Hepatocyte (in vitro differentiated cells): ENCODE measurements at regions not wholly inside any gene's neighbourhood (a gene's known extent, or its start where the extent isn't known, plus 50 kb on each side); places are given as distances from the start of the nearest gene placed in this dataset.

ENCODE experiments used
- DNase-seq: peaks from one replicate; pipeline ENCODE4 v3.0.0-alpha.2; 2016; ENCODE audit warnings: low spot score
- H2AFZ ChIP-seq: fragments of 200-600 bp; sonication (generic); 2 replicates; pipeline ENCODE4 v1.6.0; 2016; ENCODE audit warnings: antibody characterized with exemption, mild to moderate bottlenecking
- H3K27ac ChIP-seq: fragments of 200-600 bp; sonication (generic); 2 replicates; pipeline ENCODE4 v1.5.1; 2016; ENCODE audit warnings: mild to moderate bottlenecking
- H3K27me3 ChIP-seq: fragments of 200-600 bp; sonication (generic); 2 replicates; pipeline ENCODE4 v1.6.1; 2016
- H3K36me3 ChIP-seq: fragments of 200-600 bp; sonication (generic); replicated peaks from 2 replicates; pipeline ENCODE4 v1.5.1; 2016; ENCODE audit warnings: low read depth; ENCODE audit not compliant: insufficient read depth
- H3K4me1 ChIP-seq: fragments of 200-600 bp; sonication (generic); 2 replicates; pipeline ENCODE4 v1.5.1; 2016; ENCODE audit warnings: mild to moderate bottlenecking, moderate library complexity; ENCODE audit not compliant: insufficient read depth
- H3K4me2 ChIP-seq: fragments of 200-600 bp; sonication (generic); 2 replicates; pipeline ENCODE4 v1.6.0; 2016
- H3K4me3 ChIP-seq: fragments of 200-600 bp; sonication (generic); 2 replicates; pipeline ENCODE4 v1.5.1; 2016; ENCODE audit warnings: mild to moderate bottlenecking
- H3K79me2 ChIP-seq: fragments of 200-600 bp; sonication (generic); 2 replicates; pipeline ENCODE4 v1.6.0; 2017; ENCODE audit warnings: mild to moderate bottlenecking
- H3K9me2 ChIP-seq: fragments of 200-600 bp; sonication (generic); replicated peaks from 2 replicates; pipeline ENCODE4 v1.6.0; 2017; ENCODE audit warnings: mild to moderate bottlenecking; ENCODE audit not compliant: insufficient read depth
- H3K9me3 ChIP-seq: fragments of 200-600 bp; sonication (generic); 2 replicates; pipeline ENCODE4 v1.5.1; 2016; ENCODE audit warnings: low read depth, mild to moderate bottlenecking
- H4K20me1 ChIP-seq: fragments of 200-600 bp; sonication (generic); 2 replicates; pipeline ENCODE4 v1.6.0; 2016; ENCODE audit warnings: mild to moderate bottlenecking; ENCODE audit not compliant: insufficient read depth, poor library complexity, severe bottlenecking
- EZH2 ChIP-seq: fragments of 200-600 bp; sonication (generic); IDR thresholded peaks from 2 replicates; pipeline ENCODE4 v1.6.1; 2016; ENCODE audit warnings: antibody characterized with exemption, mild to moderate bottlenecking, borderline replicate concordance
- EZH2phosphoT487 ChIP-seq: fragments of 200-600 bp; sonication (generic); IDR thresholded peaks from one replicate; pipeline ENCODE4 v1.6.1; 2018; ENCODE audit warnings: antibody characterized with exemption, mild to moderate bottlenecking, low read depth, moderate library complexity; ENCODE audit not compliant: unreplicated experiment, severe bottlenecking
- WGBS: methylation state at CpG from one replicate; pipeline ENCODE4 v1.1.6; 2016; ENCODE audit warnings: low lambda C conversion rate; ENCODE audit errors: missing lambda C conversion rate; 5-methylcytosine and 5-hydroxymethylcytosine counted together
- TF ChIP-seq, protein P1 (sequence below): fragments of 200-600 bp; sonication (generic); IDR thresholded peaks from 2 replicates; pipeline ENCODE4 v1.5.1; 2016; ENCODE audit warnings: antibody characterized with exemption, mild to moderate bottlenecking; ENCODE audit not compliant: poor library complexity

DNA sequence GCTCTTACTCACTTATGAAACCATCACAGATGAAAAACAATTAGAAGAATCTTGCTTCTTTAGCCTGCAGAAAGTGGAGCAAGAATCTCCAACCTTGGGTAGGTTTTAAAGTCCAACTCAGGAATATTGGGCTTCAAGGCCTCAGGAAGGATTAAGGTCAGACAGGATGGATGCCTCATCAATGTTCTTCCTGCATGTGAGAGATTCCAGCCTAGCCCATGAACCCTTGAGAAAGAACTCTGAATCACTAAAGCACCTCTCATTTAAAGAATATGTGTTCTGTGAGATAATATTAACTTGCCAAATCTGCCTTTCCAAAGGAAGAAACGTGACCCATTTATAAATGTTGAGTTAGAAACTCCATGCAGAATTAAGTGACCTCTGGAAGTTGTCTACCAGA lies 345.2 kb upstream of the CAMK1G start:
- Histone ChIP-seq H3K4me3 (no peak overlapping the region), H3K4me1 (no peaks in the 10 kb centered on the region), H3K79me2 (no peaks in the 10 kb centered on the region), H2AFZ (no peak overlapping the region), H3K36me3 (no peaks in the 10 kb centered on the region), H3K4me2 (no peak overlapping the region), H3K9me3 (no peaks in the 10 kb centered on the region), H3K9me2 (no peaks in the 10 kb centered on the region), H4K20me1 (no peaks in the 10 kb centered on the region), H3K27me3 (no peaks in the 10 kb centered on the region), H3K27ac (no peak overlapping the region)
- TF ChIP-seq EZH2phosphoT487 (no peak), EZH2 (no peak)
- TF ChIP-seq, protein P1, sequence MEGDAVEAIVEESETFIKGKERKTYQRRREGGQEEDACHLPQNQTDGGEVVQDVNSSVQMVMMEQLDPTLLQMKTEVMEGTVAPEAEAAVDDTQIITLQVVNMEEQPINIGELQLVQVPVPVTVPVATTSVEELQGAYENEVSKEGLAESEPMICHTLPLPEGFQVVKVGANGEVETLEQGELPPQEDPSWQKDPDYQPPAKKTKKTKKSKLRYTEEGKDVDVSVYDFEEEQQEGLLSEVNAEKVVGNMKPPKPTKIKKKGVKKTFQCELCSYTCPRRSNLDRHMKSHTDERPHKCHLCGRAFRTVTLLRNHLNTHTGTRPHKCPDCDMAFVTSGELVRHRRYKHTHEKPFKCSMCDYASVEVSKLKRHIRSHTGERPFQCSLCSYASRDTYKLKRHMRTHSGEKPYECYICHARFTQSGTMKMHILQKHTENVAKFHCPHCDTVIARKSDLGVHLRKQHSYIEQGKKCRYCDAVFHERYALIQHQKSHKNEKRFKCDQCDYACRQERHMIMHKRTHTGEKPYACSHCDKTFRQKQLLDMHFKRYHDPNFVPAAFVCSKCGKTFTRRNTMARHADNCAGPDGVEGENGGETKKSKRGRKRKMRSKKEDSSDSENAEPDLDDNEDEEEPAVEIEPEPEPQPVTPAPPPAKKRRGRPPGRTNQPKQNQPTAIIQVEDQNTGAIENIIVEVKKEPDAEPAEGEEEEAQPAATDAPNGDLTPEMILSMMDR, result no peak
- WGBS, result 88% methylated on average over 1 of the region's 1 CpG
- no peak for DNase-seq

DNA sequence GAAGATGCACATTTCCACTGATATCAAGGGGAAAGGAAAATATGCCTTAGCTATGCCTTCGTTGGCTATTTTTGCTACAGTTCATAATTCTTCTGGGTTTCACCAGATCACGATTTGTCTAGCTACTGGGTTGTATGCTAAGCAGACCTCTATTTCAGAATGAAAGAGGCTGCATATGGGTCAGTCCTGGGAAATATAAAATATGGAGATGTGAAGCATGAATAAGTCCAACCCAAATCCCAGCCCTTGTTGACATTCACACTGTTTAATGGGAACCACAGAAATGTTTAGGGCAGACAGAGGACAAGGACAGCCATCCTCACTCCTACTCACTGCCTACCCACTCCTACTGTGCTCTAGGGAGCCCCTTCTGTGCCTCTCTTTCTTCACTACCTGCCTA lies 343.2 kb upstream of the CAMK1G start:
- Histone ChIP-seq H3K4me2 (no peak overlapping the region), H3K27ac (no peak overlapping the region), H4K20me1 (no peaks in the 10 kb centered on the region), H3K9me2 (no peaks in the 10 kb centered on the region), H3K4me1 (no peaks in the 10 kb centered on the region), H3K36me3 (no peaks in the 10 kb centered on the region), H3K27me3 (no peaks in the 10 kb centered on the region), H3K79me2 (no peaks in the 10 kb centered on the region), H3K9me3 (no peaks in the 10 kb centered on the region), H3K4me3 (no peak overlapping the region), H2AFZ (no peak overlapping the region)
- 90% methylated on average over 2 of the region's 2 CpGs for WGBS
- DNase-seq, result no peak
- no peak for TF ChIP-seq EZH2
- no peak for TF ChIP-seq EZH2phosphoT487
- TF ChIP-seq, protein P1, result no peak

DNA sequence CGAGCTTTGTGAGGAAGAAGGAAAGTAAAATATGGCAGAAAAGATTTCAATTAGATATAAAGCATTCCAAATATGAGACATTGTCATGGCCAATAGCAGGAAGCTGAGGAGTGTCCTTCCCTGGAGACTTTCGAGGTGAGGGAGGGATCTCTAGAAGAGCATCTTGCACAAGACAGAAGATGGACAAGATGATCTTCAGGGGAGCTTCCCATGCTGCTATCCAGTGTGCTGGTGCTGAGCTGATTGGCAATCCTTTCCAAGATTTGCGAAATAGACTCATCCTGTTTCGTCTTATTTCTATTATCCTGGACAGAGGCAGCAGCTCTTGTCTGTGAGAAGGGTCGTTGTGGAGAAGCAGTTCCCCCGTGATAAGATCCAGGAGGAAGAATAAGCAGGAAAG lies 342.0 kb upstream of the CAMK1G start:
- H3K36me3 ChIP-seq, result no peaks in the 10 kb centered on the region
- H4K20me1 ChIP-seq, result no peaks in the 10 kb centered on the region
- no peak overlapping the region for H3K4me3 ChIP-seq
- H3K27ac ChIP-seq, result no peak overlapping the region
- no peak overlapping the region for H3K4me2 ChIP-seq
- H3K4me1 ChIP-seq, result no peaks in the 10 kb centered on the region
- WGBS, result 71% methylated on average over 6 of the region's 6 CpGs
- no peaks in the 10 kb centered on the region for H3K79me2 ChIP-seq
- DNase-seq, result peak; percentile 27
- TF ChIP-seq EZH2 (no peak), EZH2phosphoT487 (no peak)
- TF ChIP-seq, protein P1, result no peak
- no peaks in the 10 kb centered on the region for H3K9me3 ChIP-seq
- no peaks in the 10 kb centered on the region for H3K9me2 ChIP-seq
- no peaks in the 10 kb centered on the region for H3K27me3 ChIP-seq
- H2AFZ ChIP-seq, result no peak overlapping the region
